OCI-LY7 (cell line): ENCODE measurements at regions not wholly inside any gene's neighbourhood (a gene's known extent, or its start where the extent isn't known, plus 50 kb on each side); places are given as distances from the start of the nearest gene placed in this dataset.

ENCODE experiments used
- BruUV-seq: library from RNA; stranded (reverse); fragments of 400-500 nt; replicated peaks from 2 replicates; lab custom pipeline; 2021; lab: Mats Ljungman, UMichigan
- CTCF ChIA-PET: fragments of 300-600 bp; sonication (Branson Sonifier 250); formaldehyde crosslinking; loops from one replicate; lab custom pipeline; 2022; ENCODE audit warnings: antibody characterized with exemption; ENCODE audit not compliant: unreplicated experiment; lab: Charles Lee
- POLR2A ChIA-PET: fragments of 300-600 bp; sonication (Branson Sonifier 250); formaldehyde crosslinking; loops from one replicate; lab custom pipeline; 2022; ENCODE audit warnings: antibody characterized with exemption; lab: Charles Lee
- DNase-seq: peaks from one replicate; pipeline ENCODE4 v3.0.0-alpha.2; 2015; ENCODE audit warnings: low spot score
- H2AFZ ChIP-seq: fragments of 200-600 bp; sonication (generic), shearing (Covaris generic); 2 replicates; pipeline ENCODE4 v1.6.1; 2014; ENCODE audit warnings: mild to moderate bottlenecking, antibody characterized with exemption, low read length, moderate library complexity
- H3K27ac ChIP-seq: fragments of 200-600 bp; sonication (generic); 2 replicates; pipeline ENCODE4 v1.5.1; 2014; ENCODE audit warnings: mixed run types, low read depth, mild to moderate bottlenecking, moderate library complexity, low read length, inconsistent platforms; ENCODE audit not compliant: poor library complexity, severe bottlenecking
- H3K36me3 ChIP-seq: fragments of 200-600 bp; sonication (generic); 2 replicates; pipeline ENCODE4 v1.6.1; 2014; ENCODE audit warnings: mild to moderate bottlenecking, antibody characterized with exemption, low read length, moderate library complexity, mixed read lengths; ENCODE audit not compliant: insufficient read depth
- H3K4me1 ChIP-seq: fragments of 200-600 bp; sonication (generic); 2 replicates; pipeline ENCODE4 v1.5.1; 2014; ENCODE audit warnings: mild to moderate bottlenecking, low read length; ENCODE audit not compliant: insufficient read depth, poor library complexity, severe bottlenecking
- H3K4me2 ChIP-seq: fragments of 200-600 bp; sonication (generic); 2 replicates; pipeline ENCODE4 v1.6.1; 2014; ENCODE audit warnings: mild to moderate bottlenecking, low read length
- H3K4me3 ChIP-seq: fragments of 200-600 bp; sonication (generic); 2 replicates; pipeline ENCODE4 v1.5.1; 2014; ENCODE audit warnings: mild to moderate bottlenecking, low read depth, low read length; ENCODE audit not compliant: poor library complexity, severe bottlenecking
- H3K79me2 ChIP-seq: fragments of 200-600 bp; sonication (generic); 2 replicates; pipeline ENCODE4 v1.6.1; 2016; ENCODE audit warnings: low read depth, mild to moderate bottlenecking, low read length, moderate library complexity, mixed read lengths; ENCODE audit not compliant: insufficient read depth
- H3K9me2 ChIP-seq: fragments of 200-600 bp; sonication (generic); 2 replicates; pipeline ENCODE4 v1.6.1; 2016; ENCODE audit warnings: mild to moderate bottlenecking, low read length, mixed read lengths; ENCODE audit not compliant: insufficient read depth
- H3K9me3 ChIP-seq: fragments of 200-600 bp; sonication (generic); 2 replicates; pipeline ENCODE4 v1.6.1; 2014; ENCODE audit warnings: mild to moderate bottlenecking, mixed run types, low read length, mixed read lengths
- H4K20me1 ChIP-seq: fragments of 200-600 bp; sonication (generic); 2 replicates; pipeline ENCODE4 v1.6.1; 2014; ENCODE audit warnings: mild to moderate bottlenecking, antibody characterized with exemption, low read length, moderate library complexity, mixed read lengths; ENCODE audit not compliant: insufficient read depth
- EZH2phosphoT487 ChIP-seq: fragments of 200-600 bp; sonication (generic); IDR thresholded peaks from 2 replicates; pipeline ENCODE4 v1.6.1; 2018; ENCODE audit warnings: low read depth, borderline replicate concordance, mild to moderate bottlenecking, mixed run types, antibody characterized with exemption, low read length, moderate library complexity, mixed read lengths
- intact Hi-C: fragments of 100-400 bp; cut with micrococcal nuclease; formaldehyde crosslinking; loops from one replicate; pipeline ENCODE4 v1.10.0; 2022; ENCODE audit not compliant: unreplicated experiment
- TF ChIP-seq, protein P1 (sequence below): fragments of 200-600 bp; sonication (generic); conservative IDR thresholded peaks from 2 replicates; pipeline ENCODE4 v1.5.1; 2014; ENCODE audit warnings: mild to moderate bottlenecking, antibody characterized with exemption, low read length, moderate library complexity, mixed read lengths

- no TSS peak for BruUV-seq
- Histone ChIP-seq H3K27ac (no peak overlapping the region), H3K9me2 (no peaks in the 10 kb centered on the region), H3K4me2 (no peak overlapping the region), H3K9me3 (no peaks in the 10 kb centered on the region), H3K79me2 (no peaks in the 10 kb centered on the region), H3K4me1 (no peaks in the 10 kb centered on the region), H3K36me3 (no peaks in the 10 kb centered on the region), H3K4me3 (no peak overlapping the region), H2AFZ (no peak overlapping the region), H4K20me1 (no peaks in the 10 kb centered on the region)
- POLR2A ChIA-PET, result no interaction called here
- CTCF ChIA-PET, result no interaction called here
- DNase-seq, result no peak
- no peak for TF ChIP-seq EZH2phosphoT487
- TF ChIP-seq, protein P1, sequence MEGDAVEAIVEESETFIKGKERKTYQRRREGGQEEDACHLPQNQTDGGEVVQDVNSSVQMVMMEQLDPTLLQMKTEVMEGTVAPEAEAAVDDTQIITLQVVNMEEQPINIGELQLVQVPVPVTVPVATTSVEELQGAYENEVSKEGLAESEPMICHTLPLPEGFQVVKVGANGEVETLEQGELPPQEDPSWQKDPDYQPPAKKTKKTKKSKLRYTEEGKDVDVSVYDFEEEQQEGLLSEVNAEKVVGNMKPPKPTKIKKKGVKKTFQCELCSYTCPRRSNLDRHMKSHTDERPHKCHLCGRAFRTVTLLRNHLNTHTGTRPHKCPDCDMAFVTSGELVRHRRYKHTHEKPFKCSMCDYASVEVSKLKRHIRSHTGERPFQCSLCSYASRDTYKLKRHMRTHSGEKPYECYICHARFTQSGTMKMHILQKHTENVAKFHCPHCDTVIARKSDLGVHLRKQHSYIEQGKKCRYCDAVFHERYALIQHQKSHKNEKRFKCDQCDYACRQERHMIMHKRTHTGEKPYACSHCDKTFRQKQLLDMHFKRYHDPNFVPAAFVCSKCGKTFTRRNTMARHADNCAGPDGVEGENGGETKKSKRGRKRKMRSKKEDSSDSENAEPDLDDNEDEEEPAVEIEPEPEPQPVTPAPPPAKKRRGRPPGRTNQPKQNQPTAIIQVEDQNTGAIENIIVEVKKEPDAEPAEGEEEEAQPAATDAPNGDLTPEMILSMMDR, result no peak
- intact Hi-C loops, result no loop called here
Measured at GRCh38 chrX:57737881-57738280, 57.8 kb upstream of the NLRP2B start.
